Right ventricle myocardium inferior (tissue), 1 donor: ENCODE measurements at regions not wholly inside any gene's neighbourhood (a gene's known extent, or its start where the extent isn't known, plus 50 kb on each side); places are given as distances from the start of the nearest gene placed in this dataset.

Experiments
- ATAC-seq: fragments of 200-7000 bp; cut with Tn5 transposase; one replicate; pipeline ENCODE4 v1.9.1; 2020; ENCODE audit warnings: mild to moderate bottlenecking, moderate library complexity
- DNase-seq: peaks from one replicate; pipeline ENCODE4 v3.0.0; 2021; ENCODE audit errors: missing footprints
- intact Hi-C: fragments of 100-400 bp; cut with DNase I; formaldehyde crosslinking; loops from one replicate; pipeline ENCODE4 v1.11.0; 2022
- donor health status: DM: no; HTN: yes; CAD: no; lungs with severe emphysema.

- DNase-seq (no peak), ATAC-seq (peak; percentile 46)
- intact Hi-C loops: no loop called here
These were observed 125.5 kb upstream of the SIX2 start for GRCh38 chr2:45134726-45135125.

- DNase-seq (no peak), ATAC-seq (no peak)
- intact Hi-C loops: no loop called here
These were observed 124.8 kb upstream of the SIX2 start for GRCh38 chr2:45134014-45134413.

- intact Hi-C loops: no loop called here
- DNase-seq: no peak
These were observed 123.3 kb upstream of the SIX2 start for GRCh38 chr2:45132551-45132950.

GRCh38 chr2:45131587-45131986 lies 122.3 kb upstream of the SIX2 start:
- no peak for ATAC-seq
- intact Hi-C loops: no loop called here
- no peak for DNase-seq

More at GRCh38 chr2:45132551-45132950, 123.3 kb upstream of the SIX2 start:
- no peak for ATAC-seq

- ATAC-seq (no peak), DNase-seq (no peak)
- intact Hi-C loops: no loop called here
These were observed 121.5 kb upstream of the SIX2 start for GRCh38 chr2:45130736-45131135.

- ATAC-seq (peak; percentile 81), DNase-seq (no peak)
- intact Hi-C loops: no loop called here
These were observed 119.3 kb upstream of the SIX2 start for GRCh38 chr2:45128580-45128997.

- ATAC-seq (no peak), DNase-seq (no peak)
- intact Hi-C loops: no loop called here
These were observed 118.6 kb upstream of the SIX2 start for GRCh38 chr2:45127891-45128290.

GRCh38 chr2:45127321-45127720 lies 118.1 kb upstream of the SIX2 start:
- intact Hi-C loops: no loop called here
- ATAC-seq (no peak), DNase-seq (no peak)

- DNase-seq (no peak), ATAC-seq (no peak)
- intact Hi-C loops: no loop called here
These were observed 116.0 kb upstream of the SIX2 start for GRCh38 chr2:45125232-45125631.

- DNase-seq (no peak), ATAC-seq (no peak)
- intact Hi-C loops: no loop called here
These were observed 115.2 kb upstream of the SIX2 start for GRCh38 chr2:45124456-45124855.

- intact Hi-C loops: no loop called here
- DNase-seq (no peak), ATAC-seq (no peak)
These were observed 114.4 kb upstream of the SIX2 start for GRCh38 chr2:45123521-45124191.

- intact Hi-C loops: no loop called here
- ATAC-seq: no peak
- no peak for DNase-seq
These were observed 113.8 kb upstream of the SIX2 start for GRCh38 chr2:45123065-45123464.

- ATAC-seq (no peak), DNase-seq (no peak)
- intact Hi-C loops: no loop called here
These were observed 112.1 kb upstream of the SIX2 start for GRCh38 chr2:45121236-45121927.

GRCh38 chr2:45120546-45120945 lies 111.3 kb upstream of the SIX2 start:
- intact Hi-C loops: no loop called here

GRCh38 chr2:45119855-45120254 lies 110.6 kb upstream of the SIX2 start:
- ATAC-seq (no peak), DNase-seq (no peak)
- intact Hi-C loops: no loop called here

More at GRCh38 chr2:45120546-45120945, 111.3 kb upstream of the SIX2 start:
- no peak for DNase-seq
- ATAC-seq: no peak

GRCh38 chr2:45119038-45119437 lies 109.8 kb upstream of the SIX2 start:
- no peak for DNase-seq
- ATAC-seq: no peak
- intact Hi-C loops: no loop called here

GRCh38 chr2:45117383-45117782 lies 108.1 kb upstream of the SIX2 start:
- ATAC-seq (no peak), DNase-seq (no peak)
- intact Hi-C loops: no loop called here

GRCh38 chr2:45115181-45115580 lies 105.9 kb upstream of the SIX2 start:
- intact Hi-C loops: no loop called here
- ATAC-seq (no peak), DNase-seq (no peak)

GRCh38 chr2:45114221-45114955 lies 105.1 kb upstream of the SIX2 start:
- DNase-seq: no peak
- ATAC-seq: no peak
- intact Hi-C loops: no loop called here

- intact Hi-C loops: no loop called here
- no peak for ATAC-seq
- DNase-seq: no peak
These were observed 103.5 kb upstream of the SIX2 start for GRCh38 chr2:45112750-45113149.
